ENCODE measurements at regions not wholly inside any gene's neighbourhood (a gene's known extent, or its start where the extent isn't known, plus 50 kb on each side); places are given as distances from the start of the nearest gene placed in this dataset.

DNA sequence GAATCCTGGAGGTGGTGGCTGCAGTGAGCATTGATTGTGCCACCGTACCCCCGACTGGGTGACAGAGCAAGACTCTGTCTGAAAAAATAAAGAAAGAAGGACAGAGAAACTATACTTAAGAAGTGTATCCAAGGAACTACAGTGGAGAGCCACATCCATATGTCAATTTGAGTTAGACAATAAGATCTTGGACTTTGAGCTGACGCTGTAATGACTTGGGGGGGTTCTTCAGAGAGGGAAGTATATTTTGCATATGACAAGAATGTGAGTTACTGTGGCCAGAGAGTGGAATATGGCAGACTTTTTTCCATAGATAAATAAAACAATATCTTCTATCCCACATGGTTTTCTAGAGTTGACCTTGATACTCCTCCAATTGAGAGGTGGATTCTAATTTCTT lies 52.6 kb upstream of the TEX264 start:
- Histone ChIP-seq H3K79me1 (ENCODE audit: low read depth, low read length) (peaks cover 5% of the 10 kb centered on the region; the same call in 1 of the 2 replicates), H3K36me3 (ENCODE audit: control insufficient read depth in 2 of 4, insufficient read depth in 4 of 4, low read length in 3 of 4) (no peaks in the 10 kb centered on the region), H4K8ac (ENCODE audit: extremely low read depth, insufficient read depth, low read length) (no peak overlapping the region), H3K9ac (replicated peaks in 1 of 4; ENCODE audit: extremely low read depth in 1 of 4, low read depth in 3 of 4, low read length in 3 of 4) (no peak overlapping the region), H3K4me2 (ENCODE audit: insufficient read depth in 1 of 2, low read depth in 2 of 2, low read length in 2 of 2) (no peak overlapping the region), H2BK120ac (replicated peaks; ENCODE audit: low read depth, low read length) (no peak overlapping the region), H3K9me3 (ENCODE audit: insufficient read depth in 2 of 2, low read depth in 1 of 2, low read length in 1 of 2) (no peaks in the 10 kb centered on the region), H2BK12ac (ENCODE audit: low read depth, low read length) (no peak overlapping the region), H3K27ac (ENCODE audit: low read depth, low read length) (no peak overlapping the region), H2AK5ac (ENCODE audit: low read depth, low read length) (no peak overlapping the region), H4K91ac (replicated peaks; ENCODE audit: insufficient read length, low read length) (no peak overlapping the region), H3K23ac (ENCODE audit: insufficient read length) (no peak overlapping the region), H3K4me3 (ENCODE audit: extremely low read depth in 1 of 4, insufficient read depth in 2 of 4, low read depth in 3 of 4, low read length in 4 of 4) (no peak overlapping the region), H3K4me1 (replicated peaks in 1 of 4; ENCODE audit: control insufficient read depth in 3 of 4, insufficient read depth in 4 of 4, low read length in 3 of 4) (peaks cover 0 to 5% (median 0%) of the 10 kb centered on the region in 4 experiments; a peak in 2 of 7 replicates), H3K14ac (ENCODE audit: insufficient read length) (no peak overlapping the region), H2BK5ac (ENCODE audit: low read depth, low read length) (no peak overlapping the region), H2BK20ac (ENCODE audit: low read length) (no peak overlapping the region), H3K56ac (replicated peaks; ENCODE audit: insufficient read length, low read depth, low read length) (no peak overlapping the region), H3K4ac (replicated peaks; ENCODE audit: insufficient read length, low read depth, low read length) (no peak overlapping the region), H3K27me3 (replicated peaks in 1 of 4; ENCODE audit: control insufficient read depth in 3 of 4, extremely low read depth in 1 of 4, insufficient read depth in 3 of 4, low read length in 3 of 4) (no peaks in the 10 kb centered on the region), H3K18ac (ENCODE audit: extremely low read depth, low read length) (no peak overlapping the region), H2AFZ (ENCODE audit: low read length) (no peak overlapping the region), H3K23me2 (ENCODE audit: low read depth, low read length) (no peaks in the 10 kb centered on the region), H4K5ac (ENCODE audit: insufficient read length, low read depth, low read length) (no peak overlapping the region), H4K20me1 (replicated peaks in 1 of 2; ENCODE audit: control insufficient read depth in 1 of 2, insufficient read depth in 2 of 2, low read length in 2 of 2) (peaks cover 0 to 2% of the 10 kb centered on the region in 2 experiments), H2BK15ac (ENCODE audit: low read length) (no peak overlapping the region), H3K79me2 (ENCODE audit: control insufficient read depth in 1 of 2, insufficient read depth in 2 of 2, low read length in 2 of 2) (peaks cover 0 to 19% of the 10 kb centered on the region in 2 experiments; a peak in 1 of 4 replicates)
- POLR2A ChIA-PET (ENCODE audit: partially characterized antibody), result no interaction called here
- WGBS, 2 experiments (ENCODE audit: extremely low coverage in 1 of 2, insufficient coverage in 1 of 2, insufficient read length in 1 of 2, insufficient replicate concordance in 2 of 2, low coverage in 1 of 2, low lambda C conversion rate in 2 of 2, missing lambda C conversion rate in 1 of 2), result 86% methylated on average over 3 of the region's 3 CpGs; no CpG with 5 or more reads in 1 of the 2 experiments
- CTCF ChIA-PET (ENCODE audit: partially characterized antibody), result interaction anchor here (0.6 to 1.7 kb wide), 3 partner anchors 20 to 448 kb away, joined by 3 to 7 read pairs (median 3); no protein-coding TSS in a partner anchor
- FAIRE-seq (no peak), DNase-seq (ENCODE audit: low read depth in 1 of 2, low spot score in 2 of 2) (no peak)
- TF ChIP-seq KDM1A (IDR thresholded peaks at IDR 0.05; ENCODE audit: borderline replicate concordance, low read length), result no peak
- no peak for TF ChIP-seq NANOG (IDR thresholded peaks at IDR 0.05; ENCODE audit: insufficient read depth, low read depth, low read length, poor library complexity, severe bottlenecking)
- no peak for TF ChIP-seq TBP (IDR thresholded peaks at IDR 0.05; ENCODE audit: low read depth, low read length)
- TF ChIP-seq RXRA (IDR thresholded peaks at IDR 0.05; ENCODE audit: insufficient read depth, low read depth, low read length), result no peak
- TF ChIP-seq KDM4A (IDR thresholded peaks at IDR 0.05; ENCODE audit: low read depth, low read length, severe bottlenecking), result no peak
- no peak for TF ChIP-seq MAFK (IDR thresholded peaks at IDR 0.05; ENCODE audit: low read depth, low read length)
- no peak for TF ChIP-seq BRCA1 (IDR thresholded peaks at IDR 0.05; ENCODE audit: low read depth, low read length)
- no peak for TF ChIP-seq JUN (IDR thresholded peaks at IDR 0.05; ENCODE audit: low read depth, low read length)
- TF ChIP-seq TAF7 (optimal IDR thresholded peaks at IDR 0.05; ENCODE audit: borderline replicate concordance, low read depth, low read length), result no peak
- TF ChIP-seq JUND (IDR thresholded peaks at IDR 0.05; ENCODE audit: low read length), result no peak
- no peak for TF ChIP-seq SP2 (IDR thresholded peaks at IDR 0.05; ENCODE audit: low read length)
- TF ChIP-seq NRF1 (IDR thresholded peaks at IDR 0.05; ENCODE audit: low read depth, low read length), result no peak
- no peak for TF ChIP-seq HDAC2 (IDR thresholded peaks at IDR 0.05; ENCODE audit: borderline replicate concordance in 1 of 2, low read depth in 2 of 2, low read length in 2 of 2)
- TF ChIP-seq BCL11A (IDR thresholded peaks at IDR 0.05; ENCODE audit: low read depth in 2 of 2, low read length in 2 of 2), result no peak
- no peak for TF ChIP-seq RFX5 (IDR thresholded peaks at IDR 0.05; ENCODE audit: borderline replicate concordance, low read depth, low read length)
